ENCODE measurements at regions not wholly inside any gene's neighbourhood (a gene's known extent, or its start where the extent isn't known, plus 50 kb on each side); places are given as distances from the start of the nearest gene placed in this dataset.

- no peaks in the 10 kb centered on the region for H3K36me3 Mint-ChIP-seq (ENCODE audit: low read depth)
- no peak overlapping the region for H3K4me3 Mint-ChIP-seq
- intact Hi-C loops (cut with micrococcal nuclease), result no loop called here
- peaks cover 2% of the 10 kb centered on the region for H3K27me3 Mint-ChIP-seq (ENCODE audit: insufficient read depth)
- no peak for DNase-seq (ENCODE audit: low spot score)
- no peaks in the 10 kb centered on the region for H3K9me3 Mint-ChIP-seq
- H3K27ac Mint-ChIP-seq, result no peak overlapping the region
- peaks cover 10% of the 10 kb centered on the region for H3K4me1 Mint-ChIP-seq (ENCODE audit: low read depth)
These were observed 120.9 kb upstream of the CAND1 start for GRCh38 chr12:67148265-67148664.

GRCh38 chr12:67151886-67152285 lies 117.3 kb upstream of the CAND1 start:
- H3K4me3 Mint-ChIP-seq, result no peak overlapping the region
- DNase-seq (ENCODE audit: low spot score), result no peak
- intact Hi-C loops (cut with micrococcal nuclease), result no loop called here
- H3K27me3 Mint-ChIP-seq (ENCODE audit: insufficient read depth), result peaks cover 2% of the 10 kb centered on the region
- H3K4me1 Mint-ChIP-seq (ENCODE audit: low read depth), result peaks cover 9% of the 10 kb centered on the region
- no peaks in the 10 kb centered on the region for H3K9me3 Mint-ChIP-seq
- H3K27ac Mint-ChIP-seq, result no peak overlapping the region
- no peaks in the 10 kb centered on the region for H3K36me3 Mint-ChIP-seq (ENCODE audit: low read depth)

DNA sequence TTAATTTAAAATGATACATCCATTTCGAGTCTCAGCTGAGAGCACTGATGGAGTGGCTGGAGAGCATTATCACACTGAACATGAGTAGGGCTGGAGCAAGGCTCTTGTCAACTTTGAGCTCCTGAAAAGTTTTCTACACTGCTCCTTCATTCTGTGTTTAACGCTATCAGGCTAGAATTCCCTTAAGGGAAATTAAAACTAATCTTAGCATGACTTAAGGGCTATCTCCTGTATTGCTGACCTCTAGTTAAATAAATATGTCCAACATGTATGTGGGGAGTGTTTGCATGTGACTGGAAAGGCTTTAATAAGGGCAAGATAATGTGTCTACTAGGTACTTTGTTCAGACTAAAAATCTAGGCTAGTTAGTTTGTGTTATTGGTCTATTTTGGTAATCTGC lies 116.7 kb upstream of the CAND1 start:
- Mint-ChIP-seq H3K4me3 (no peak overlapping the region), H3K4me1 (ENCODE audit: low read depth) (peaks cover 4% of the 10 kb centered on the region), H3K27me3 (ENCODE audit: insufficient read depth) (peaks cover 2% of the 10 kb centered on the region), H3K36me3 (ENCODE audit: low read depth) (no peaks in the 10 kb centered on the region), H3K9me3 (no peaks in the 10 kb centered on the region), H3K27ac (no peak overlapping the region)
- no peak for DNase-seq (ENCODE audit: low spot score)
- intact Hi-C loops (cut with micrococcal nuclease), result no loop called here

DNA sequence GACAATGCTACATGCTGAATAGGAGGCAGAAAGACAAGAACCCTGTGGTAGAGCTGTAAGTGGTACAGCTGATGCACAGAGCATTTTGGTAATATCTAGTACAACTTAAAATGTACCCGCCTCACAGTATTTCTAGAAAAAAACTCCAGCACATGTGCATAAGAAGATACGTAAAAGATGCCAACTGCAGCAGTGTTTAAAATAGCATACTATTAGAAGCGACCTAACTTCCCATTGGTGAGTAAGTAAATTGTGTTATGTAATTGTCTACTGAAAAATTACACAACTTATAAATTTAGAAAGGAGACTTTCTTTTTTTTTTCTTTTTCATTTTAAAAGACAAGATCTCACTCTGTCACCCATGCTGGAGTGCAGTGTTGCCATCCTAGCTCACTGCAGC lies 114.3 kb upstream of the CAND1 start:
- no peak overlapping the region for H3K27ac Mint-ChIP-seq

GRCh38 chr12:67155863-67156262 lies 113.3 kb upstream of the CAND1 start:
- no peaks in the 10 kb centered on the region for H3K36me3 Mint-ChIP-seq (ENCODE audit: low read depth)
- peaks cover 4% of the 10 kb centered on the region for H3K27me3 Mint-ChIP-seq (ENCODE audit: insufficient read depth)
- H3K27ac Mint-ChIP-seq, result no peak overlapping the region
- no peak for DNase-seq (ENCODE audit: low spot score)
- H3K4me1 Mint-ChIP-seq (ENCODE audit: low read depth), result no peaks in the 10 kb centered on the region
- no peak overlapping the region for H3K4me3 Mint-ChIP-seq
- no peaks in the 10 kb centered on the region for H3K9me3 Mint-ChIP-seq
- intact Hi-C loops (cut with micrococcal nuclease), result no loop called here

More for the DNA sequence above, 114.3 kb upstream of the CAND1 start:
- no peaks in the 10 kb centered on the region for H3K9me3 Mint-ChIP-seq
- no peak overlapping the region for H3K4me3 Mint-ChIP-seq
- no peaks in the 10 kb centered on the region for H3K36me3 Mint-ChIP-seq (ENCODE audit: low read depth)
- DNase-seq (ENCODE audit: low spot score), result no peak
- intact Hi-C loops (cut with micrococcal nuclease), result no loop called here
- H3K27me3 Mint-ChIP-seq (ENCODE audit: insufficient read depth), result peaks cover 2% of the 10 kb centered on the region
- H3K4me1 Mint-ChIP-seq (ENCODE audit: low read depth), result no peaks in the 10 kb centered on the region

GRCh38 chr12:67161322-67161918 lies 107.7 kb upstream of the CAND1 start:
- H3K4me1 Mint-ChIP-seq (ENCODE audit: low read depth), result no peaks in the 10 kb centered on the region
- intact Hi-C loops (cut with micrococcal nuclease), result loop anchor here (1.0 to 2.0 kb wide), 2 partner anchors 279 to 782 kb away; no protein-coding TSS in a partner anchor
- H3K9me3 Mint-ChIP-seq, result no peaks in the 10 kb centered on the region
- H3K36me3 Mint-ChIP-seq (ENCODE audit: low read depth), result no peaks in the 10 kb centered on the region
- no peak overlapping the region for H3K4me3 Mint-ChIP-seq
- no peak overlapping the region for H3K27ac Mint-ChIP-seq
- peaks cover 5% of the 10 kb centered on the region for H3K27me3 Mint-ChIP-seq (ENCODE audit: insufficient read depth)
- peak; percentile 2 for DNase-seq (ENCODE audit: low spot score)

- Mint-ChIP-seq H3K4me1 (ENCODE audit: low read depth) (no peaks in the 10 kb centered on the region), H3K27me3 (ENCODE audit: insufficient read depth) (peaks cover 8% of the 10 kb centered on the region), H3K9me3 (no peaks in the 10 kb centered on the region), H3K36me3 (ENCODE audit: low read depth) (no peaks in the 10 kb centered on the region), H3K27ac (no peak overlapping the region), H3K4me3 (no peak overlapping the region)
- intact Hi-C loops (cut with micrococcal nuclease), result no loop called here
- no peak for DNase-seq (ENCODE audit: low spot score)
These were observed 95.9 kb upstream of the CAND1 start for GRCh38 chr12:67173258-67173657.

DNA sequence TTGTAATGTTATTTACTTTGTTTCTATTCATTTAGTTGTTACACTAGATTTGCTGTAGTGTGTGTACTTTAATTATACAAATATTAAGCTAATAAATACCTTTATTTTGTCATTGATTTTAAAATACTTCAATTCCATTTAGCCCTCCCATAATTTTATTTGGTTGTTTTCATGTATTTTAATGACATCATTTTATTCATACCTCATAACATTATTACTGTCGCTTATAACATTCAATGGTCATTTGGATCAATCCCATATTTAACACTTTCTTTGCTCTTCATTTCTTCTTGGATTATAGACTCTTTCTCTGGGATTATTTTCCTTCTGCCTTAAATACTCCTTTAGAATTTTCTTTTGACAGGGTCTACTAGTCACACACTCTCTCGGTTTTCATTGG lies 86.6 kb upstream of the CAND1 start:
- Mint-ChIP-seq H3K4me3 (no peak overlapping the region), H3K9me3 (no peaks in the 10 kb centered on the region), H3K4me1 (ENCODE audit: low read depth) (no peaks in the 10 kb centered on the region), H3K27ac (no peak overlapping the region), H3K27me3 (ENCODE audit: insufficient read depth) (peaks cover 13% of the 10 kb centered on the region), H3K36me3 (ENCODE audit: low read depth) (no peaks in the 10 kb centered on the region)
- no peak for DNase-seq (ENCODE audit: low spot score)
- intact Hi-C loops (cut with micrococcal nuclease), result no loop called here

DNA sequence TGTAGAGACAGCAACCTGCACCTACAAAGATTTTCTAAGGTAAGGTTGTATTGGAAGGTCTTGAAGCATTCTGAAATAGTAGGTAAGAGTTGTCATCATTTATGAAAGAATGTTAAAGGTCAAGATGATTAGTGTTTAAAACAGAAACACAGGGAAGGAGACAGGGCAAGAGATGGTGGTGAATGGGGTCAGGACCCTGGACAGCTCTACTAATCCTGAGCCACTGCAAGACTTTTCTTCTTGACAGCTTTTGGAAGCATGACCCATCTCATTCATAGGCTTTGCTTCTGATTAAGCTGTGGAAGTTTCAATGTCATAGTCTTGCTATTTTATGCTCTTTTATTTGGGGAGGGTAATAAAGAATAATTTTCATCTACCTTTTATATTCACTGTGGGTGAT lies 75.5 kb upstream of the CAND1 start:
- no peak overlapping the region for H3K4me3 Mint-ChIP-seq
- no peak for DNase-seq (ENCODE audit: low spot score)

GRCh38 chr12:67200386-67200785 lies 68.8 kb upstream of the CAND1 start:
- intact Hi-C loops (cut with micrococcal nuclease), result no loop called here
- Mint-ChIP-seq H3K4me1 (ENCODE audit: low read depth) (no peaks in the 10 kb centered on the region), H3K36me3 (ENCODE audit: low read depth) (no peaks in the 10 kb centered on the region), H3K4me3 (no peak overlapping the region), H3K27ac (no peak overlapping the region), H3K9me3 (no peaks in the 10 kb centered on the region), H3K27me3 (ENCODE audit: insufficient read depth) (no peaks in the 10 kb centered on the region)
- DNase-seq (ENCODE audit: low spot score), result no peak

More for the DNA sequence above, 75.5 kb upstream of the CAND1 start:
- H3K27ac Mint-ChIP-seq, result no peak overlapping the region
- H3K27me3 Mint-ChIP-seq (ENCODE audit: insufficient read depth), result no peaks in the 10 kb centered on the region
- intact Hi-C loops (cut with micrococcal nuclease), result no loop called here
- H3K36me3 Mint-ChIP-seq (ENCODE audit: low read depth), result no peaks in the 10 kb centered on the region
- H3K4me1 Mint-ChIP-seq (ENCODE audit: low read depth), result no peaks in the 10 kb centered on the region
- H3K9me3 Mint-ChIP-seq, result no peaks in the 10 kb centered on the region

- no peak for DNase-seq (ENCODE audit: low spot score)
- Mint-ChIP-seq H3K9me3 (no peaks in the 10 kb centered on the region), H3K27me3 (ENCODE audit: insufficient read depth) (no peaks in the 10 kb centered on the region), H3K27ac (no peak overlapping the region), H3K4me1 (ENCODE audit: low read depth) (no peaks in the 10 kb centered on the region), H3K36me3 (ENCODE audit: low read depth) (no peaks in the 10 kb centered on the region), H3K4me3 (no peak overlapping the region)
- intact Hi-C loops (cut with micrococcal nuclease), result no loop called here
These were observed 67.0 kb upstream of the CAND1 start for GRCh38 chr12:67202011-67202677.

DNA sequence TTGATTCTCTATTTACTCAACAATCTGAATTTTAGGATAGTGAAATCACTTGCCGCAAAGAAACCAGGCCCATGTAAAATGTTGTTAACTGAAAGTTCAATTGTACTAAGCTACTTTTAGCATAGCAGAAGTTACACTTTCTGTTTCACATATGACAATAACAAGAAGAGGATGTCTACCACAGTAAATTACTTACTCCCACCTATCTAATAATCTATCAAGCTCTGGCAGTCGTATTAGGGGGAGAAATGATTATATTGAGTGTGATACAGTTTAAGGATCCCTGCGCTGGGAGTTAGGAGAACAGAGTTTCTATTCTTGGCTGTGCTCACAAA lies 66.5 kb upstream of the CAND1 start:
- Mint-ChIP-seq H3K27ac (no peak overlapping the region), H3K9me3 (no peaks in the 10 kb centered on the region)

DNA sequence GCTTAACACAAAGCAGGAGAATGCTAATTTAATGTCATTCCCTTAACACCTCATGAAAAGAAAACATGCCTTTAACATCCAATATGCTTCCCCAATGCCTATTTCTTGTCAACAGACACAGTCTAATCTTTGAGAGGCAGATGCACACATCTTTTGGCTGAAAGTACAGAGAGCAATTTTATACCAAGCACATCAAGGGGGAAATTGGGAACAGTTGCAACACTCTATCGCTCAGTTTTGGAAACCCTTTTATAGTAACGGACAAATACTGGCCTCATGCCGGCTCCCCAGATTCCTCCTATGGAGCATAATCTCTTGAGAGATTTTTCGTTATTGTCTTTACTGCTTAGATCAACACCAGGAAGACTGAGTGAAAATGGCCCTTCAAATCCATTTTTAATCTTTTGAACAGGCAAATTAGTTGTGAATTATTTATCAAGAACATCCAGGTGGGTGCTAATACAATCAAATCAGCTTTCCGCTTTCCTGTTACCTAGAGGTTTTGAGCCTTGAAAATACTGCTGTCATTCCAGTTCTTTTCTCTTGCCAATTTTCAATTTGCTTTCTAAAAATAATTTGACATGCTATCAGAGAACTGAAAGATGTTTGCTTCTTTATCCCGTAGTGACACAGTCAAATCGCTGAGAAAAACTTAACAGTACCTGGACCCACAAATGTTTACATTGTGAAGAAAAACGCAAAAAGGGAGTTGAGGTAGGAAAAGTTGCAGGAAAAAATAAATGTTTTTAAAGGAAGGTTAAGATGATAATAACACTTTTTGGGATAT lies 60.7 kb upstream of the CAND1 start:
- Mint-ChIP-seq H3K27me3 (ENCODE audit: insufficient read depth) (peaks cover 6% of the 10 kb centered on the region), H3K4me3 (no peak overlapping the region), H3K27ac (no peak overlapping the region), H3K9me3 (no peaks in the 10 kb centered on the region), H3K4me1 (ENCODE audit: low read depth) (no peaks in the 10 kb centered on the region), H3K36me3 (ENCODE audit: low read depth) (no peaks in the 10 kb centered on the region)
- no peak for DNase-seq (ENCODE audit: low spot score)
- intact Hi-C loops (cut with micrococcal nuclease), result no loop called here

More for the DNA sequence above, 66.5 kb upstream of the CAND1 start:
- Mint-ChIP-seq H3K27me3 (ENCODE audit: insufficient read depth) (no peaks in the 10 kb centered on the region), H3K4me3 (no peak overlapping the region), H3K4me1 (ENCODE audit: low read depth) (no peaks in the 10 kb centered on the region), H3K36me3 (ENCODE audit: low read depth) (no peaks in the 10 kb centered on the region)
- no peak for DNase-seq (ENCODE audit: low spot score)
- intact Hi-C loops (cut with micrococcal nuclease), result no loop called here

Data from activated T-helper 1 cell treated with anti-CD3 and anti-CD28 coated beads, Interleukin-12 subunit alpha, Interleukin-12 subunit beta, Interleukin-2, Interleukin-4 antibody, amounts not matched to agents 30 ng/mL and 10 ng/mL and 1 ng/mL, durations not matched to agents 14 hours and 24 hours and 36 hours (primary cell).